Renal cortical epithelial cell (primary cell): ENCODE measurements at regions not wholly inside any gene's neighbourhood (a gene's known extent, or its start where the extent isn't known, plus 50 kb on each side); places are given as distances from the start of the nearest gene placed in this dataset.

Source experiments
- DNase-seq: peaks from one replicate; pipeline ENCODE4 v3.0.0-alpha.2; 2011; ENCODE audit warnings: low read depth

DNA sequence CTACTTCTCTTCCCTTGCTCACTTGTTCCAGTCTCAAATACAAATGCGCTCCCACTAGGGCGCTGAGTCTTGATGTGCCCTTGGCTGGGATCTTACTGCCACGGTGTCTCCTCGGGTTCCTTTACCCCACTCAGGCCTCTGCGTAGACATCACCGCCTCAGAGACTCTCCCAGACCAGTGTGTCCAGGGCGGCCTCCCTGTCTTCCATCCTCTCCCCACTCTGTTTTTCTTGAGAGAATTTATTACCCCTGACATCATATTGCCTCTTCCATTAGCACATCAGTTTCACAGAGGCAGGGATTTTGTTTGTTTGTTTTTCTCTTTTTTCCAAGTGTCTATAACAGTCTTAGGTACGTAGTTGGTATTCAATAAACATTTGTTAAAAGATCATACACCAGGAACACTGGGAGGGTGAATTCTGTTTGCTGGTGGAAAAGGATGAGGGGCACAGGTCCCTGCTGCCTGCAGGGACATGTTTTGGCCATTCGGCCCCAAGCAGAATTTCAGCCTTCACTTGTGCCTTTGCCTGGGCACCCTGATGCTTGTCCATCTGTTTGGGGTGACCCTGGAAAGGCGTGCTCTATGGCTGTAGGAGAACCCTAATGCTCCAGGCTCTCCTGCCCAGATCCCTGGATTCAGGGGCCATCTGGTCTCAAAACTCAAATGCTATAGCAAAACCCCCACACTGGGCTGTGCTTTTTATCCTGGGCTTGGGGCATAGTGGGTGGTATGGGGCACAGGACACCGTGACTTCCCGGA, 55.0 kb downstream of the RPL37A start:
- DNase-seq = no peak

DNA sequence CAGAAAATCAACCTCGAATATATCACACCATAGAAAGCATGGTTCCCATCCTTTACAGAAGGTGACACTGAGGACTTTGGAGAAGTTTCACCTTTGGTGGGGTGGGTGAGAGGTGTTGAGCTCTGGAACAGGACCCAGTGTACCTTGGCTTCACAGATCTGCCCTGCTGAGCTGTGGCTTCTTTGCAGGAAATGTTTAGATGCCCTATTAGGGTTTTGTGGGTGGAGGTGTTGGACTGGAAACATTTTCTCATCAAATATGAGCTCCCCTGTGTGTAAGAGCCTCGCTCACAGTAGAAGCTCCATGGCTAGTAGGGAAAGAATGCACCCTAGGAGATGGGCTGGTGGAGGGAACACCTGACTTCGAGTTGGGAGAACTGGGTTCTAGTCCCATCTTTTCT, 55.6 kb downstream of the RPL37A start:
- no peak for DNase-seq

DNA sequence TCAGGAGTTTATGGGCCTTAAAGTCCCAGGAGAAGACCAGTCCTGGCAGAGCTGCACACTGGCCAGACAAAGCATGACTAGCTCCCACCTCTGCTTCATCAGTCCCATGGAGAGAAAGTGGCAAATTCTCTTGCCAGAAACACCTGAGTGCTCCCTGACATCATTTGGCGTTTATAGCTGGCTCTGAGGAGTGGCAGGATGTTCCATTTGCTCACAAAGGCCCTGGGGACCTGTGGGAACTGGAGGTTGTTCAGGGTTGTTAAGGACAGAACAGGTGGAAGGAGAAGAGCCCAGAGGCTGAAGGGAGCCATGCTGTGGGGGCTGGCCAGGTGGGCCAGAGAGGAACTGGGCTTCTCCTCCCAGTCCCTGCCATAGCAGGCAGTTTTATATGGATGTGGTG, 56.1 kb downstream of the RPL37A start:
- DNase-seq = no peak

DNA sequence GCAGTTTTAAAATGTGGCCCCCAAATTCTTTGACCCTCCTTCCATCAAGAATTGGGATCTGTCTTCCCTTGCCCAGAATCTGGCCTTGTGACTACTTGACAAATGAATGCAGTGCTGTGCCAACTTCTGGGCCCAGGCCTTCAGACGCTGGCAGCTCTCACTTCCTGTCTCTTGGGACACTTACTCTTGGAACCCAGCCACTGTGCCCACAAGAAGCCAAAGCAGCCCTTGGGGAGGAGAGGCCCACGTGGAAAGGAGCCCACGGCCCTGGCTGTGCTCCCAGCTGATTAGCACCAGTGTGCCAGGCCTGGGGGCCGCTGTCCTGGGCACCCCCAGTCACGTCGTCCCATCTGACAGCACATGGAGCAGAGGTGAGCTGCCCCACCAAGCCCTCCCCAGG, 56.6 kb downstream of the RPL37A start:
- peak; percentile 73 for DNase-seq

DNA sequence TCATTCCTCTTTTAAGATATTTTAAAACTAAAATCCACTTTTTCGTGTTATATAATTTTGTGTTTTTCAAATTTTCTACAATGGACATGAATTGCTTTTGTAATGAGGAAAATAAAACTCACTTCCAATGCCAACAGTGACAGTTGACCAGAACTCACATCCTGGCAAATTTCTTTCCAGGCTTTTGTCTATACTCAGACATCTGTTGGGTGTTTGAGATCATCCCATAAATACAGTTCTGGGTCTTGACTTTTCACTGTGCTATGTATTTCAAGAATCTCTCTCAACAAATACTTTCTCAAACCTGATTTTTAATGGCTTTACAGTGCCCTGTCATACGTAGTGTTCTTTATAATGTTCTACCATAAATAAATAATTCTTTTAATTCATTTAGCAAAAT, 57.6 kb downstream of the RPL37A start:
- DNase-seq = no peak

DNA sequence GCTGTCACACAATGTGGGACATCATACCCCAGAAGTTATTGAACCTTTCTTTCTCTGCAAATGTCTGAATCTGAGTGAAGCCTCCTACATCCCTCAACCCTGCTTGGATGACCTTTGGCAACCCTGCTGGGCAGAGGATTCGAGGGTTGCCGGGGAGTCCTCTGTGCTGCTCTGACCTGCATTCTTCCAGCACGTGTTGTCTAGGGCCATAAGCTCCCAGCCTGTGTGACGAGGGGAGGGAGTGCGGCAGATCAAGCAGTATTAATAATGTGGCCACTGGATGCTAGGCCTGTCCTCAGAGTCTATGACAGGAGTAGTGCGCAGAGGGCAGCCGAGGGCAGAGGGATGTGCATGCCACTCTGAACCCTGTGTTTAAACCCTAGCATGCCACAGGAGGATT, 58.8 kb downstream of the RPL37A start:
- DNase-seq = no peak

DNA sequence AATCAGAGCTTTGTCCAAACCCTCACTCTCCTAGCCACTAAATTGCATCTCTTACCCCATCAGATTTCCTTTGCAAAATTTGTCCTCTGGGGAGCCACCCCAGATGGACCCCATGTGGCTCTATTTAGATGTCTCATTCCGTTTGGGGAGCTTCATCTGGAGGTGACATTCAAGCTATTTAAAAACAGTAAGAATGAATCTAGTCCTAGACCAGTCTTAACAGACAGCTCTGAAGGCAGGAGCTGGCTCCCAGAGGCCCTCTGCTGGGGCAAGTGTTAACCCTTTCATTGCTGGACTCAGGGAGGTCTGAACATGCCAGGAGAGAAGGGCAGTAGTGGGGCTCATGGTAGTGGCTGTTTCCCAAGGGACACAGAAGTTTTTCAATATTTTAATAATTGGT, 59.2 kb downstream of the RPL37A start:
- DNase-seq = no peak

DNA sequence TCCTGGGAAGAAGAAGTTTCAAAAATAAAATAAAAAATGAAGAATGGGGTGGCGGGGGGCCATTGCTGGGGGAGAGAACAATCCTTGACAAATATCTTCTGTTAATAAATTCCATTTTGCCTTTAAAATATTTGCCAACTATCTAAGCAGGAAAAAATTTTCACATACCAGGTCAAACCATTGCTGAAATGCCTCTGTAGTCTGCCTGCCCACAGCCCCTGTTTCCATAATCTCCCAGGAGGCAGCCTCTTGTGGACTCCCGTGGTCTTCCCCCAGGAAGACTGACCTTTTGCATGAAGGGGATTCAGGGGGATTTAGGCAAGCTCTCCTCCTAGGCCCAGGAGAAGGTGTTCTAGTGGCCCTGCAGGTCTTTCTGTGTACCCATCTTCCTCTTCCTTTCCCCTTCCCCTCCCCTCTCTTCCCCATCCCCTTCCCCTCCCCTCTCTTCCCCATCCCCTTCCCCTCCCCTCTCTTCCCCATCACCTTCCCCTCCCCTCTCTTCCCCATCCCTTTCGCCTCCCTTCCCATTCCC, 61.0 kb downstream of the RPL37A start:
- no peak for DNase-seq

DNA sequence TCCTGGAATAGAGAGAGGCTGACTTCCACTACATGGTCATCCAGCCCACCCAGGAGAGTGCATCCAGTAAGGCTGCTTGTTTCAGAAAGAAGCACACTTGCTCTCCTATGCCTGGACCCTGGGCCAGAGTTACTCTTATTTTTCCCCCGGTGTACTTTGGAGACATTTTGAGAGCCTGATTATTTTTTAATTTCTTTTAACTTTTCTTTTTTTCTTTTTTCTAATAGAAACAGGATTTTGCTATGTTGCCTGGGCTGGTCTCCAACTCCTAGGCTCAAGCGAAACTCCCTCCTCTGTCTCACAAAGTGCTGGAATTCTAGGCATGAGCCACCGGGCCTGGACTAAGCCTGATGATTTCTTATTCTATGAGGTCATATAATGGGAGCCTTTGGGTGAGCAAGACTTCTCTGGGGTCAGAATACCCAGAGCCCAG, 62.2 kb downstream of the RPL37A start:
- peak; percentile 18 for DNase-seq

DNA sequence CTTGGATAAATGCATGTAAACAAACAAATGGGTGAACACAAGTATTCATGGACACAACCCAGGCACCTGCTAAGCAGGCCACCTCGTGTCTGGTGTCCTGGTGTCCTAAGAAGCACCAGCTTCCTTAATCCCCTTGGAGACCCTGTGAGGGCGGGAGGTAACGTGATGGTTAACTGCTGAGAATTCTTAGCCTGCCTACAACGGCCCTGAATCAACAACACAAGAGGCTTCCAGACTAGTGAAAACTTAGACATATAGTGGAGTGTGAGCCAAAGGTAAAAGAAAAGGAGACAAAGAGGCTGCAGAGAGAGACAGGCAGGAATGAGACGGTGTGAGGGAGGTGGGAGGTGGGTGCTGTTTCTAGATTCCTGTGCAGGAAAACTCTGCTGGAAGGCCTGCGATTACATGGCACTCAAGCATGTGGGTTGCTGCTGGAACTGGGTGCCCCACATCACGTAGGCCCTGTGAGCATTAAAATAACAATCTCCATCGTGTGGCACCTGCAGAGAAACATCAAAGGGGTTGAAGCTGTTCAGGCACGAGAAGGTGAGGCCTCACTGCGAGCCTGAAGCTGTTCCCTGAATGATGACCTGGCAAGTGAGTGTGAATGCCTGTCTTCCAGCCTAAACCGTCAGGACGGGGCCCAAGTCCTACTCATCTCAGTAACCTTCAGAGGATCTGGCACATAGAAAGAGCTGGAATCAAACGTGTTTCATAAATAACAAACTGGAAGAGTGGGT, 64.2 kb downstream of the RPL37A start:
- no peak for DNase-seq

DNA sequence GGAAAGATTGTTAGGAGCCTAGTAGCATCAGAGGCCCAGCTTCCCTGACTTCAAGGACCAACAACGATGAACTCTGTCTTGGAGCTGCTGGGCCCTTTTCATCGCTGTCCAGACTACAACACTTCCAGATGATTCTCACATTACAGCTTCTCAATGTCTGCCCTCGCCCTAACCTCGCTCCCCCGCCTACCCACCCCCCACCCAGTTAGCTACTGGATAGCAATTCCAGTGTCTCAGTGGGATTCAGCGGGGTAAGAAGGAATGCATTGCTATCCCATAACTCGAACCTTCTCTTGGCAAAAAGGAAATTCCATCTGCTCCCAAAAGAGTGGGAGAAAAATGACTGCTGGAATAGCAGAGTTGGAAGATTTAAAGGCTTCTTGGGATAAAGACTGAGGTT, 65.0 kb downstream of the RPL37A start:
- DNase-seq = no peak

DNA sequence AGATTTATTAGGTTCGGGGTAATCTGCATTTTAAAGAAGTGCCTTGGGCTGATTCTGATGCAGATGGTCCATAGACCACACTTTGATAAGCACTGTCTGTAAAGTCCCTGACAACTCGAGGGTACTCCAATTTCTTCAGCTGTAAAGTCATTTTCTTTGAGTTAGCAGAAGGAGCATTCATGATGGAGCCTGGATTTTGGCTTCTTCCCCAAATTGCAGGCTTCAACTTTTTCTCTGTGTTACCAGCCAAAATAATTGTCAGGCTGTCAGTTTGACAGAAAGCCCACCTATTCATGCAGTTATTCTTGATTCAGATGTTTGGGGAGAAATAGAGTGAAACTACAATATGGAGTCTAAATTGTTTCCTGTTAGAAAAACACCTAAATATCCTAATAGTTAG, 66.0 kb downstream of the RPL37A start:
- no peak for DNase-seq

DNA sequence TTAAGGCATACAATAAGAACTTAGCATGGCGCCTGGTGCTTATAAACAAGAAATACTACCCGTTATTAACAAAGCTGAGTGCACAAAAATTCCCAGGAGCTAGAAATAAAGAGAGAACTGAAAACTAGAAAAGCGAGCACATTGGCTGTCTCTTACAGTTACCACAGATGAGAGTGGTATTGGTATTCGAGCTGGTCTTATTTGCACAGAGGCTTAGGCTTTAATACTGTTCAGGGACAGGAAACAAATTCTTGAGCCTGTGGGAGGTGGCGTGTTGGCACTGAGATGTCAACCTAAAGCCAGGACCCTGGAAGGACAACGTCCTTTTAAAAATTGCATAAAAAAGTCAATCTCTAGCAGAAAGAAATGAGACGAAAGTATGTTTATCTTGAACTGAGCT, 67.3 kb upstream of the IGFBP2 start:
- DNase-seq = no peak

DNA sequence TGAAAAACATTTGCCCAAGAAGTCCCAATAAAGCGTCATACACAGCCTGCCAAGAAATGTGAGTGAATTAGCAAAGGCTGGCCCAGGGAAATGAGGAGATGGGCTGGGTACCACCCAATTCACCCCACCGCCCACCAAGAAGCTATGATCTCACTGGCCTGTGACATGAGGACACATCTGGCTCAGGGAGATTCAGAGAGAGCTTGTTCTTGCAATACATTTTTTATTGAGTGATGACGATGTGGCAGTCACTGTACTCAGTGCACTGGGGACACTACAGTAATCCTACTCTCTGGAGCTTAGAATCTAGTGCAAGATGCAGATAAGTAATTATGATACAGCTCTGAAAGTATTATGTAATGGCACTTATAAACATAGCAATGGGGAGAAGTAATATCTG, 64.6 kb upstream of the IGFBP2 start:
- no peak for DNase-seq

DNA sequence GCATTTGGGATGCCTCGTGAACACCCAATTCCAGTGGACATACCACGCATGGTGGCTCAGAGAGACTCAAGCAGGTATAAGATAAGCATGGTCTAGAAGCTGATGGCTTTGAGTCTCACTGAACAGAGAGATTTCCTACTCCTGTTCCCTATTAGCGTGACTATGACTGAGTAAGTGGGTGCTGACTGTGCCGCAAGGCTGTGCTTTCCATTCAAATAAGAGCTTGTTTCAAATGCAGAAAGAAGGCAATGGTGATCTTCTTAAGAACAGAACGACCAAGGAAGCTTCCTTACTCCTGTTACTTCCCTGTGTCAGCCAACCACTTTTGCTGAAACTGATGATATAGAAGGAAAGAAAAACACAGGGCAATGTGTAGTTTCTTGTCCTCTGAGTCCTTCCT, 63.5 kb upstream of the IGFBP2 start:
- DNase-seq = no peak

DNA sequence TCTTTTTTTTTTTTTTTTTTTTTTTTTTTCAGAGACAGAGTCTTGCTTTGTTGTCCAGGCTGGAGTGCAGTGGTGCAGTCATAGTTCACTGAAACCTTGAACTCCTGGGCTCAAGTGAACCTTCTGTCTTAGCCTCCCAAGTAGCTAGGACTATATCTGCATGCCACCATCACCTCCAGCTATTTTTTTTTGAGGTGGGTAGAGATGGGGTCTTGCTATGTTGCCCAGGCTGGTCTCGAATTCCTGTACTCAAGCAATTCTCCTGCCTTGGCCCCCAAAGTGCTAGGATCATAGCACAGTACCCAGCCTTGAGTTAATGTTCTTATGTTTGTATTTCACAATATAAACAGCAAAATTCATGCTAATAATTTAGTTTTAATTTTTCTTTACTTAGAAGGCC, 62.9 kb upstream of the IGFBP2 start:
- no peak for DNase-seq

DNA sequence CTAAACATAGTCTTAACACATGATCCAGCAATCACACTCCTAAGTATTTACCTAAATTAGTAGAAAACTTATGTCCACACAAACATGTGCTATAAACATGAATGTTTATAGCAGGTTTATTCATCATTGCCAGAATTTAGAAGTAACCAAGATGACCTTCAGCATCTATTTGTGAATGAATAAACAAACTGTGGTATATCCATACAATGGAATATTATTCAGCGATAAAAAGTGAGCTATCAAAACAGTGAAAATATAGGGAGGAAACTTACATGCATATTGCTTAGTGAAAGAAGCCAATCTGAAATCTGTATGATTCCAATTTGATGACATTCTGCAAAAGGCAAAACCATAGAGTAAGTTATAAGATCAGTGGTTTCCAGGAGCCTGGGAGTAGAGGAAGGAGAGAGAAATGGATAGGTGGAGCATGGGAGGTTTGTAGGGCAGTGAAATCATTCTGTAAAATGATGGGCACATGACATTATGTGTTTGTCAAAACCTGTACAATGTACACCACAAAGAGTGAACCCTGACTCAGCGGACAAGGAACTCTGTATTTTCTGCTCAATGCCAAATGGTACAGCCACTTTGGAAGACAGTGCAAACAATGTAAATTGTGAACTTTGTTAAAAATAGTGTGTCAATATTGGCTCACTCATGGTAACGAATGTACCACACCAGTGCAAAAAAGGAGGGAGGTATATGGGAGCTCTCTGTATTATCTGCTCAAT, 61.9 kb upstream of the IGFBP2 start:
- no peak for DNase-seq

DNA sequence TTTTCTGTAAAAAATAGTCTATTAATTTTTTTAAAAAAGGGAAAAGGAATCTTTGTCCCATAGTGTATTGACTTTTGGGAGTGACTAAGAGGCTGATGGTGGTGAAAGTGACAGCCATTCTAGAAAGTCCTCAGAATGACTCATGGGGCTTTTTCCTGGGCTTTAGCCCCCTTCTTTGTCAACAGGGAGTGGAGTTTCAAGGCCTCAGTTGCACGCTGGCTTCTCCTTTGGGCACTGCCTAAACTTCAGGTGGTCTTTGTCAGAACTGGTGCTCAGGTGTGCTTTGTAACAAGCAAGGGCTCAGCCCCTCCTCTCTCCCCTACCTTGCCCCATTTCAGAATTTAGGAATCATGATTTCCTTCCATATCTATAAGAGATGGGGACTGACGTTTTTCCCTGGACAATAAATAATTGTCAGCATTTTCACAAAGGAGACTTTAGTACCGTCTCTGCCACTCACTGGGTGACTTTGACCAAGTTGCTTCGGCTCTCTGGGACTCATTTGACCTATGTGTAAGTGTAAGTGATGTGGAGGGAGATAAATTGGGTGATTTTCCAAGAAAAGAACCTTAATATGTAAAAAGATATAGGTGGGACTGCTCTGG, 61.2 kb upstream of the IGFBP2 start:
- DNase-seq = no peak

DNA sequence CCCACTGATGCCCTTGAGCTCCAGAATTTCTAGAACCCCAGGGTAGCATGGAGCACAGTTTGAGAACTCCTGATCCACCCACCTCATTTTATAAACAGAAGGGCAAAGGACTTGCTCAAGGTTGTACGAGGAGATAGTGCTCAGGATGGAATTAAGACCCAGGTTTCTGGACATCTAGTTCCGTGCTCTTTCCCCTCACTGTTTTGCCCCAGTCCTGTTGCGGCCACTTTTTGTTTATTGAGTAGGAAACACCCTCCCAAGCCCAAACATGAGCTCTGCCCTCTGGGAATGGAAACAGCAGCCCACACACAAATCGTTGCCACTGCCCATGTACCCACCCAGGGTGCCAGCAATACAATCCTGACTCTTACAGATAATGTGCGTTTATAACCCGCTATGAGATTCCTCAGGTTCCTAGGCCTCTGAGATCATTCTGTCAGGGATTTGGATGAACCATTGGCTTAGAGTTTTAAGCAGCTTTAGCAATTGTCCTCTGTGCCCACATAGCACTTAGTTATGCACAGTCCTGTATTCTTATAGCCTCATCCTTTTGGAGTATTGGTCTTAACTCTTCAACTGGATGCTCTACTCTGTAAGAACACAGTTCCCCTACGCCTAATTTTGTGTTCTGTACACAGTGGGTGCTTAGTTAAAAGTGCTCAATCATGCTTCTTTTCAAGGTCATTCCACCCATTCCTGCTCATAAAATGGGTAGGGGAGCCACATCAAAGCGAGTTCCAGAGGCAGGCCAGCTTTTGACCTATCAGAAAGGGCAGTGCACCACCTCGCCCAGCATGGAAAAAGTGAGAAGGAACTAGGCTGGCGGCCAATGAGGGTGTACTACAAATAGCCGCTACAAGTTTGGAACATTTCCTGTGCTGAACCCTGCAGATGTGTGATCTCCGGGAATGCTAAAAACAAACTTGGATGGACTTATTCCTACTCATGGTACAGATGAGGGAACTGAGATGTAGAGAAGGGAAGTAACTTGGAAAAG, 60.3 kb upstream of the IGFBP2 start:
- no peak for DNase-seq

DNA sequence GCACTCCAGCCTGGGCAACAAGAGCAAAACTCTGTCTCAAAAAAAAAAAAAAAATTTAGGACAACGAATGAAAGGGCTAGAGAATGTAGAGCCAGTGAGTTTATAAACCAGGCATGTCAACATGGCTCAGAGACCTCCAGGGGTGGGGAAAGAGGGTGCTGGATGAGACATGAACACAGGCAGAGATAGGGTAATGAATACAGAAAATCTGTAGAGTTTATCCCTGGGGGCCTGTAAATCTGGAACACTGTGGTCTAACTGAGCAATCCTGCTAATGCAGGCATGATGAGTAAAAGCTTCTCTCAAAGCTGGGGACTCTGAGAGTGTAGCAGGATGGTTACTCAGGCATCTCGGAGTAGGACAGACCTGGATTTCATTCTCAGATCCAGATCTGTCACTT, 59.2 kb upstream of the IGFBP2 start:
- DNase-seq = no peak

DNA sequence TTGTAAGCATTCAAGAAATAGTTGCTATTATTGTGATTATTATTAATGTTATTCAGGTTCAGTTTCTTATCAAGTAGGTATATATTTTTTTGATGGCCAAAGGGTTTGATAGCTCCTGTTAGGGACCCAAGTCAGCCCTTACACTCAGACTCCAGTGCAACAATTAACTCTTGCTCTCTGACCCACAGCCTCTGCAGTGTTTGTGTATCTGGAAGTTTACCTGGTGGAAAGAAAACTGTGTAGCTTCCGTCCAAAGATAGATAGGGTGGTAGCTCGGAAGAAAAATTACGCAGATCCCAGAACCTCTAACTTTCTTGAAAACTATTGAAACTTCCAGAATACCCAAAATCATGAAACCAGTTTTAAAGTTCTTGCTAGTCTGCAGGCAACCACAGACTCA, 58.6 kb upstream of the IGFBP2 start:
- DNase-seq = no peak
